DMS153 treated with DMSO at 0.1 percent for 48 hours (cell line): ENCODE measurements at regions not wholly inside any gene's neighbourhood (a gene's known extent, or its start where the extent isn't known, plus 50 kb on each side); places are given as distances from the start of the nearest gene placed in this dataset.
"Not testable (repeated sequence)": the region's sequence is repeated elsewhere in the genome, so short reads cannot be mapped to it uniquely, and the experiment has no call there.

Experiments used
- DNase-seq: peaks from one replicate; lab custom pipeline; 2025; ENCODE audit not compliant: unreplicated experiment; lab: John Stamatoyannopoulos, UW

DNA sequence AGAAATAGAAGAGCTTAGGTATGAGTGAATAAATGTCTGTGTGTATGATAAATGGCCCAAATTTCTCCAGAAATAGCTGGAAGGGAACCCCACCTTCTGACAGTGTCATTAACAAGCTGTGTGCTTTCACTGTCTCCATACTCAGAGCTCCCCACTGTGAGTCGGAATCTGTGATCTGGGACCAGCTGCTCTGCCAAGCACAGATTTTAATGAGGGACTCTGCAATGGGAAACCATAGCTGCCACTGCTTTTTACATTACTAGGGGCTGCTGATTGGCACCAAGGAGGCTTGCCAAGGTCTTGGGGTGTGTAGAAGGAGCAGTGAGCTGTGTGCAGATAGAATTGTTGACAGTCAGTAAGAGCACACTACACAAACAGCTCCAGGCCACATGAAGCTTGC lies 244.2 kb upstream of the CCDC196 start:
- no peak for DNase-seq

DNA sequence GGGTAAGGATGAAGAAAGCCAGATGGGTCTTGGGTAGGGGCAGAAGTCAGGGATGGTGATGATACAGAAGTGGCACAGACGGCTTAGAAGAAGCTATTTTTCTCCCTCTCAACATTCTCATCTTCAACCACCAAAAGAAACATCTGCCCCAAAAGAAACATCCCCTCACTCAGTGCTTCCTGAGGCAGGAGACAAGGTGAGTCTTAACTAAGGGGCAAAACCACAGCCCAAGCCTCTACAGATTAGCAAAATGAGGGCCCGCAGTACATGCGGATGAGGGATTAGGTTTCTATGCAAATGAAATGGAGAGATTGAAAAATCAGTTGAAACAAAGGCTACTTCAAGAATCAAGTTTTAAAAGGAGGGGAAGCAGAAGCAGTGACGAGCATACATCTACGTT lies 241.3 kb upstream of the CCDC196 start:
- DNase-seq: no peak

DNA sequence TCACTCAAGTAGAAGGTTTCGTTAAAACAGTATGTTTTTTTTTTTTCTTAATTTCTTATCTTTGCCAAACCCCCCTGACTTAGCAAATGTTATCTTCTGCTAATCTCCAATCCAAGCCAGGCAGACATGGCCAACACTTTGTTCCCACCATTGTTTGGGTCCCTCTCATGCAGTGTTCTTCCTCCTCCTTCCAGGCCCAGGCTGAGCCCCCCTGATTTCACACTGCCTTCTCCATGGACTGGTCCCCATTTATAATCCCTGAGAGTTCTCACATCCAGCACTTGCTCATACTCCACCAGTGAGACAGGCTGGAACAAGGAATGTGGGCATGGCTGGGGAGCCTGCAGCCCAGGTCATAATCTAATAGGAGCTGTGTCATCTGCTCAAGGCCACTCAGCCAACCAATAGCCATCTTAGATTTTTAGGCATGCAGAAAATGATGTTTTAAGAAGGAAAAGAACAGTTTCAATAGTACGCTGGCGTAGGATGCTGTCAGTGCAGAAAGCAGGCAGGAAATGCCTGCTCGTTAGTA lies 238.4 kb upstream of the CCDC196 start:
- DNase-seq: no peak

DNA sequence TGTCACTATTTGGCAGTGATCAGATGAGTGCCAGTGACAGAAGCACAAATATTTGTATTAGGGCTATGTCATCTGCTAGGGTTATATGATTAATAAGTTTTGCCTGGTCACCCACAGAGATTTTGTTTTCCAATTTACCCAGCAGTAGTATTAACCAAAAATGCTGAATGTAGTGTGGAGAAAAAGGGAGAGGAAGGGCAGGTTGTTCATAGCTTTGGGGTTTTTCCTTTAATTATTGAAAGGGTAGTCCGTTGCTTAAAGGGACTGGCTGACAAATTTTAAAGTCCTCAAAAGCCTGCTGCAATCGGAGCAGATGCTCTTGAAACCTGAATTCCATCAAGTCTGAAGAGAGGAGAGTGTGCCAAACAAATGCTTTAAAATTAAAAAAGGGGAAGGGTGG lies 237.9 kb upstream of the CCDC196 start:
- DNase-seq: no peak

DNA sequence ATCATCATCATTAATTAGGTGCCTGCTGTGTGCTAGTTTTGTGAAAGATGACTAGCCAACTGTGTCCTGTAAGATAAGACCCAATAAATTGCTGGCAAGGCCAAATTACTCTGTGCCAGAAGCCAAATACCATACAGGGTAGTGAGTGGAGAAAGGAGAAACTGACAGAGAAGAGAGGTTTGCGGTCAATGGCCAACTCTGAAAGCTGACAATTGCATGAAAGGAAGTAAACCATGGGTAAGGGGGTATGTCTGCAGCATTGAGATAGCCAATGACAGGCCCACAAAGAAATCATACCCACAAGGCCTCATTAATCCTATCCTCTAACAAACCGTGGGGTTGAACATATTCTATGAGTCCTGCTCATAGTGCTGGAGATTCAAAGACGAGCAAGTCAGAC lies 236.6 kb upstream of the CCDC196 start:
- no peak for DNase-seq

DNA sequence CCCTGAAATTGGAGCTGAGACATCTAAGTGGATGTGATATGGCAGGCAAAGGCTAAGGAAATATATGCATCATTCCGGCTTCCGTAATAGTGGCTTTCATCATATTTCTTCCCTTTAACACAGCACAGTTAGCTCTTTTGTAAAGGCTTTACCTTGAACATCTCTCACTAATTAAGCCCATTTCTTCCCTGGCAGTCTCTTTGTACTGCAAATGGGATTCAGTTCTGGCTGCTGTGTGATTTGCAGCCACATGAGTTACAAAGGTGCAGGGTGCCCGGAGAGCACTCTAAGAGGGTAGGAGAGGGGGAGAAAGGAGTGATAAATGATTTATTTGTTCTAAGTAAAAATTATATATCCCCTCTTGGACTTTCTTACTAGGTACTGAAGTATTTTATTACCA lies 232.1 kb upstream of the CCDC196 start:
- no peak for DNase-seq

DNA sequence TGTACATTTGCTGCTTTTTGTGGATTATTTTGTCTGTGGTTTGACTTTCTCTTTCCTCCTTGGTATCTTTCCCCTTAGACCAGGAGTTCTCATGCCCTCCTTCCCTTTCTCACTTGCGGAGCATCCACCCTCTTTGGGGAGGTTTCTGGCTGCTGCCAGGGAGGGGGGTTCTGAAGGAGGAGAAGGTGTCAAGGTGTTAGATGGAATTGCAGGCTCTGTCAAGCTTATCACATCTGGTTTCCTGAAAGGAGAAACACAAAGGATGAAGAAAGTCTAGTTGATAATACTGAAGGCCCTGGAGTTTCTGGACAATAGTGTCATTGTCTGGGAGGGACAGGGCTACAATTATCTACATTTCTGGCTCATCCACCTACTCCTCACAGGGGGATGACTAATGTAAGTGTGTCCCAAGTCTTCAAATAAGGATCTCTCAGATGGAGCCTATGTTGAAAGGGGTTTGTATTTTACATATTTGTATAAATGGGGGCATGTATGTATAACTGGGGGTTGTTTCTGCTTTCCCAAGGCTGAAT lies 217.3 kb upstream of the CCDC196 start:
- DNase-seq: no peak

DNA sequence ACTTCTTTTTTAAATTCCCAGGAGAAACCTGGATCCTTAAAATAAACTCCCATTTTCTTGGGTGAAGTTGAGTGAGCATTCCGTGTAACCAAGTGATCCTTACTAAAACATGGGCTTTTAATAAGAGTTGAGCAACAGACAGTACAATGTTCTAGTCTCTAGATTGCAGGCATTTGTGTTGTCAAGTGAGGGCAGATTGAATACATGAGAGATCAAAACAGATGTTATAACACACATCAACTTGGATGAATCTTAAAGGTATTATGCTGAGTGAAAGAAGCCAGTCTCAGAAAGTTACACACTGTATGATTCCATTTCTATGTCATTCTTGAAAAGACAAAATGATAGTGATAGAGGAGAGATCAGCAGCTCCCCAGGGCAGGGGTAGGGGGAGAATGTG lies 213.9 kb upstream of the CCDC196 start:
- DNase-seq: no peak

DNA sequence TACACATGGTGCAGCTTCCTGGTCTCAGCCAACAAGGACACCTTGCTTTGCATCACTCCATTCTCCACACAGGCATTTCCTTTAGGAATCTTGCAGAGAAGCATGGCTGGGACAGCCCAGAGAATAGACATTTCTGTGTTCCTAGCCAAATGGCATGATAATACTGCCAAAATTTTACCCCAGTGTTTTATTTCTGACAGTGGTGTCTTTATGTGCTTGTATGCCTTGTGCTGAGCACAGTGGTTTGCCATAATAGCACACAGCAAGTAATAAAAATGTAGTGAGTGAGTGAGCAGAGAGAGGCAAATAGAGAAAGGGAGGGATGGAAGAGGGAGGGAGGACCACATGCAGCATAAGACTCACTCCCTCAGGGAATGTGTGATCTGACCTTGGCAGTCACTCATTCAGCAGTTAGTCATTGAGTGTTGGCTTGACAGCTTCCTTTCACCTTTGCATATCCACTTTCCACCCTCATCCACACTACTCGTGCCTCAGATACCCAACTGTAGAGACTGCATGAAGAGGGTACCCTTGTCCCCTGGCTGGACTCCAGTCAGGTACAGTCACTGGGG lies 212.8 kb upstream of the CCDC196 start:
- DNase-seq: no peak

DNA sequence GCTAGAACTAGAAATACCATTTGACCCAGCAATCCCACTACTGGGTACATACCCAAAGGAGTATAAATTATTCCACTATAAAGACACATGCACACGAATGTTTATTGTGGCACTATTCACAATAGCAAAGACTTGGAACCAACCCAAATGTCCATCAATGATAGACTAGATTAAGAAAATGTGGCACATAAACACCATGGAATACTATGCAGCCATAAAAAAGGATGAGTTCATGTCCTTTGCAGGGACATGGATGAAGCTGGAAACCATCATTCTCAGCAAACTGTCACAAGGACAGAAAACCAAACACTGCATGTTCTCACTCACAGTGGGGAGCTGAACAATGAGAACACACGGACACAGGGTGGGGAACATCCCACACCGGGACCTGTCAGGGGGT lies 207.8 kb upstream of the CCDC196 start:
- not testable (repeated sequence) for DNase-seq

DNA sequence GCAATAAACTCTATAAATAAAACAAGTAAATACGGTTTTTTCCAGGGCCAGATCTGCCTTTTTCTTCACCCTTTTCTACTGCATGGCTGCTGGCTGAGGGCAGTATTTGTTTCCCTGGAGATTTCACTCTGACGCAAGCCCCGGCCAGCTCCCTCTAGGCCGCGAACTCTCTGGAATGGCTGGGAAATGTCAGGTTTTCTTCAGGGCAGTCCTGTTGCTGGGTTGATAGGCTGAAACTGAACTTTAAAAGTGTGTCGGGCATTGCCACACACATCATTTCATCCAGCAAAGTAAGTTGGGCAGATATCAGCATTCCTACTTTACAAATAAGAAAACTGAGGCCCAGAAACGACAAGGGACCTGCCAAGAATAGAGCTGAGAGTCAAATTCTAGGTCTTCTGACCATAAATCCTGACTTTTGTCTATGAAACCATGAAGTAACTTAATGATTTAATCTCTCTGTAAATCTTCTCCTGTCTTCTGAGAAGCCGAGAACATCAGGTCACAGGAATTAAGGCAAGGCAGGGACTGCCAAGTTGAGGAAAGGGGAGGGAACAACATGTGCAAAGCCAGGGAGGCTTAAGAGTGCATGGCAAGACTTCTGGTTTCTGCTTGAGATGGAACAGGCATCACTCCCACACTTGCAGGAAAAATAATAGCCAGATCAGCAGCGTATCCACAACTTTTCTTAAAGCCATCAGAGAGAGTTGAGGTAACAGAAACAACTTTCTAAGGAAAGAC lies 205.0 kb upstream of the CCDC196 start:
- DNase-seq: no peak

DNA sequence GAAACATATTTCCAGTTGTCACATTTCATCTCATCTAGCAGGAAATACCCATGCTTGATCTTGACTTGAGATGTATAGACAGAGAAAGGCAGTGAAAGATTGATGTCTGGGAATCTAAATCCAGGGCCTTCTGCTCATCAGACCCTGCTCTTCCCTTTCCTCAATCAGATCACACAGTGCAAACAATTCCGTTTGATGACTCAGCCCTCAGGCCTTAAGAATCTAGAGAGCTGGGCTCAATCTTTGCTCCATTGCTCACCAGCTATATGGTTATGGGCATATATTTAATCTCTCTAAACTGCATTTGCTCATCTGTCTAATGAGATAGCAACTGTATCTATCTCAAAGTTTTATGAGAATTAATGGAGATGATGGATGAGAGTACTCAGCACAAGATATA lies 201.8 kb upstream of the CCDC196 start:
- DNase-seq: no peak

DNA sequence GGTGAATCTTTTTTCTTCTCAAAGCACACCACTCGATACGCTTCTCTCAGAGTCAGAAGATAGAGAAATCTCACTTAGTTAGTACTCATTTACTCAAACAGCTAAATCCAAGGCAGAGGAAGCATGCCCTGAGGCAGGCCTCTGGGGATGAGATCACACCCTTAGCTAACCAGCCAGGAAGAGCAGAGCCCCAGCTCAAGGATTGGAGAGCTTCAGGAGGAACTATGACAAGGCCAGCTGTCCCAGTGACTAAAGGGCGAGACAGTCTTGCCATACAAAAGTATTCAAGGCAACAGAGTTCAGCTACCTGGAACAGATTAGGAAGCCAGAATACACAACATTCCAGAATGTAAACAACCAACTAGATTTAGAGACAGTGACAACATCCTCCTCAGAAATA lies 197.7 kb upstream of the CCDC196 start:
- no peak for DNase-seq

DNA sequence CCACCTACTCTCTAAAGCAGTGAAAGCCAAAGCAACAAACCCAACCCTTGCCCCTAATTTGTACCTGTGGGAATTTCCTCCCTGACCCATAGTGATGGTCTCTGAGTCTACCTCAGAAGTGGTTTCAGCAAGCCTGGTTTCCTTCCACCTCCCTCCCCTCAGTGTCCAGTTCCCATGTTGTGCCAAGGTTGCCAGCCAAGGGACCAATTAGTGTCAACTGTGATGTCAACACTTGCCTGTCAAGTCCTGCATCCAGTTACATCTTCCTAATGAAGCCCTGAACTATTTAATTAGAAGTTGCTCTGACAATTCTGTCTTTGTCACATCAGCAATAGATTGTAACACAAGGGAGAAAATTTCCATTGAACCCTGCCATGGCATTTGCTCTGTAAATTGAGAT lies 194.4 kb upstream of the CCDC196 start:
- DNase-seq: no peak

DNA sequence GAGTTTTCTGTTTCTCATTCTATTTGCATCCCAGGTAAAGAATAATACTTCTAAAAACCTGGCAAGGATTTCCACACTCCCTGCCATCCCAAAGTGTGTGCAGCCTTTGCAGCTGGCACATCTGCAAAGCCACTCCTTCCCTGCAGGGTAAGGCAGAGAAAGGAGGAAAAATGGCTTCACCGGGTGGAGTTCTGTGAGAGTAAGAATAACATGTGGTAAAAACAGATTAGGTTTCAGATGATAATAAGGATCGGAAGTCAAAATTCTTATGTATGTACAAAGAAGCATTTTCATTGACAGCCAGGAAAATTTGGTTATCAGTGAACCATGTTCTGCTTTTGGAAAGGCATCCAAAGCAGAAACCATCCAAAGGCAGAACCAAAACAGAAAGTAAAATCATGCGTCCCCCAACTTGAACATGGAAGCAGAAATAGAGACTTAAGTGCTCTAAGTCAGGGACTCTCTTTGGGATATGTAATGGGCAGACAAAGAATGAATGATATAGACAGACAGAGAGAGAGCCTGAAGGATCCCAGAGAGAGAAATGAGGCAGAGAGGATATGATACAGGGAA lies 192.6 kb upstream of the CCDC196 start:
- DNase-seq: no peak

DNA sequence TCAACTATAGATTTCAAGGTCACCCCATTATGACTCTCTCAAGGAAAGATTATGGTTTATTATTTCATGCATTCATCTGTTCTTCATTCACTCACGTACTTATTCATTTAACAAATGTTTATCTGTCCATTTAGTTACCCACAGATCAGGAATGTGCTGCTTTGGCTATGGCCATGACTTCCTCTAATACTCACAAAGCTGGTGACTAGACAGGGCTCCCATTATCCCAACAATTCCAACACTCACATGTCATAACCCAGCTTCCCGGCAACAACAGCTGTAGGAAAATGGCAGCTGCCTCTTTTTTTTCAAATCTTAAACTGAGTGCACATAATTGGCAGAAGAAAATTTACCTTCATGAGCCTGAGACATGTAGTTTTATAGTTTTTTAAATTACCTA lies 190.8 kb upstream of the CCDC196 start:
- DNase-seq: no peak

DNA sequence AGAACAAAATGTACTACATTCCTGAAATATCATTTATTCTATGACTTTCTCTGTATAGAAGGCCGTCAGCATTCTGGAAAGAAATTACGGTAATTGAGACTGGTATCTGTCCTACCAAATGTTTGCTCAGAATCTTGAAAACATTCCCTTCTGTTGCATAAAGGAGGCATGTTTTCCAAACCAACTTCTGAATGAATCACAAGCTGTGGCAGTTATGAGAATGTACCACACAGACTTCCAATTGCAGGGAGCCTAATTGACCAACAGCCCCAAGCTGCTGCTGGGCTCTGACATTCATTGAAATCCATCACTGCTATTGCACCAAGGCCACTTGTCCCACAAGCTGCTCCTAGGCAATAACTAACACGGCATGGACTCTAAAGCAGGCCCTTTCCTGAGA lies 185.3 kb upstream of the CCDC196 start:
- no peak for DNase-seq

DNA sequence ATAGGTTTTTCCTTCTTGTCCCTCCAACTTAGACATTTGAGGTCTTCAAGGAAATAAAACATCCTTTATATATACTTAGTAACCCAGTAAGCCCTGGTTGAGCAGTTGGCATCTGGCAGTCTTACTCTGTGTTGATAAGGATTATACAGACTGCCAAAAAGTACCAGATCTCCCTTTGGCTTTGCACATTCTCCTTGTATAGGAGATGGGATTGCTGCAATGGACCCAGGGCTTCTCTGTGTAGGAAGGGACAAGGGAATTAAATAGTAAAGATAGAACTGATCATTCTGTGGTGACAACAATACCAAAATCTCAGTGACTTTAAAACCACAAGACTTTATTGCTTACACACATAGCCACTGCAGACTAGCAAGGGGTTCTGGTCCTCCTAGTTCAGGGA lies 180.1 kb upstream of the CCDC196 start:
- DNase-seq: no peak

DNA sequence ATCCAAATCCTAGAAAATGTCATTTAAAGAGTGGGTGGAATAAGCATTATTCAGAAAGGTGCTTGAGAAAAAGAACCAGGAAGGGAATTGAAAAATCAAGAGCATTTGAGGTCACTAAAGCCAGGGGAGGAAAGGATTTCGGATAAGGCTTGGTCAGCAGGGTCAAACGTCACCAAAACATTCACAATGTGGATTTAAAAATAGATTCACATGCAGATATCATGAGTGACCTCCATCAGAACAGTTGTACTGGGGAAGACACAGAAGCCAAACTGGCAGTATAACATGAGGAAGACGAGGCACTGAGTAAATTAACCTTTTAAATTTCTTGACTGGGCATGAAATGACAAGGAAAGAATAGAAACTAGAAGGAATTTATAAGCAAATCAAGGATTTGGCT lies 175.1 kb upstream of the CCDC196 start:
- no peak for DNase-seq

DNA sequence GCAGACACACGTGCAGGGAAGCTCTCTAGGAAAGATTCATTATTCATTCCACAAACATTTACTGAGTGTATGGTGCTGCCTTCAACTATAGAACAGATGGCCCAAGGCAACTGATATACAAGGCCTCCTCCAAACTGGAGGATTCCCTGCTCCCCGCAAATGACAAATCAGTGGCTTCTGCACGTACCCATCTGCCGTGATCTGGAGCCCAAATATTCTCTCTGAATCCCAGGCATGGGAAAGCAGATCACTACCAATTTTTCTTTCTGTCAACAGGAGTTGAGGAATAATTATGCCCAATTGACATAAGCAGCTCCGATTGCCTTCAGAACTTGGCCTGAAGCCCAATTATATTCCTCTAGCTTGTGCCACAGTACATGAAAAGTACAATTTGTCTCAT lies 174.2 kb upstream of the CCDC196 start:
- no peak for DNase-seq

DNA sequence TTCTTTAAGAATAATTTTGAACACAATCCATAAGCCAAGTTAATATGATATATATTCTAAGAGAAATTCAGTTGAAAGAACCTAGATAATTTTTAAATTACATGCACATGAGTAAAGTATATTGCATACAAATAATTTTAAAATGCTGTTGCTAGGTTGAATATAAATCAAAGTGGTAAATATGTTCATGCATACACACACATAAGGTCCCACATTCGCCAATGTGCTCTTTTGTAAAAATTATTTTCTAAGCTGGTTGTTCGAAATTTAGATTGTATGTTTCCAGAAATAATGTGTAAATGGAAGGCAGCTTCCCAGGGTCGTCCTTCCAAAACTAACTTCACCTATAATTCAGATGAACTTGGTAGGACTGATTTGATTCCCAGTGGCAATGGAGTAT lies 173.7 kb upstream of the CCDC196 start:
- no peak for DNase-seq

DNA sequence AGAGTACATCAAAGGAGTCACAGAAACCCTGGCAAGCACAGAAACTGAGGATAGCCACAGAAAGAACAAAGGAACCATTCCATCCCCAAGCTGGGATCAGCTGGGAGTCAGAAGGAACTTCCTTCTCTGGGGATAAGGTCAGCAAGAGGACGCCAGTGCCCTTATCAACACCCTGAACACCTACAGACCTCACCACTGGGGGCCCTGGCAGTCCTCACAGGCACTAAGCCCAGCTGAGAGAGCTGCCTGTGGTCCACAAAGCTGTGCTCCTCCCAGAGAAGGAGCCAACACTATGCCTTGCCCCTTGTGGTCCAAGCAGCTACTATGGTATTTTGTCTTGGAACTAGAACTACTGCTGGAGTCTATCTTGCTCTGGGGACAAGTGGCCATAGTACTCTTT lies 171.1 kb upstream of the CCDC196 start:
- no peak for DNase-seq
